HG03135 (cell line): ENCODE measurements at regions not wholly inside any gene's neighbourhood (a gene's known extent, or its start where the extent isn't known, plus 50 kb on each side); places are given as distances from the start of the nearest gene placed in this dataset.

Experiments used
- ATAC-seq: cut with Tn5 transposase; IDR thresholded peaks from one replicate; pipeline ENCODE4 v1.9.1; 2021; ENCODE audit warnings: mild to moderate bottlenecking, moderate library complexity; ENCODE audit not compliant: unreplicated experiment

DNA sequence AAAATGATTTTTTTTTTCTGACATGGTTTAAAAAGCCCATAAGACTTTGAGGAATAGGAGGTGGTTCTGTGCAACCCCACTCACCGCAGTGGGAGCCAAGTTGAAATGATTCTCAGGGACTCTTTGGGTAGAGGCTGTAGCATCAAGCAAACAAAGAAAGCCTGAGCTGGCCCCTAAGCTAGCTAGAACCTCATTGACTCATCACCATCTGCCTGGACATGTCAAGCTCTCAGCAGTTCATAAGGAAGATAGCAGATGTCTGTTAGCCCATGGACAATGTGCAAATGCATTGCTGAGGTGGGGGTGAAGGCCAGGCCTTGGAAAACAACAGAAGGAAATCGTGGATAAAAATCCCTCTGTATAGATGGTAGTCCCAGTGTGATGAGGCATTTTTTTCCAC lies 234.8 kb downstream of the NR2F2 start:
- no peak for ATAC-seq

DNA sequence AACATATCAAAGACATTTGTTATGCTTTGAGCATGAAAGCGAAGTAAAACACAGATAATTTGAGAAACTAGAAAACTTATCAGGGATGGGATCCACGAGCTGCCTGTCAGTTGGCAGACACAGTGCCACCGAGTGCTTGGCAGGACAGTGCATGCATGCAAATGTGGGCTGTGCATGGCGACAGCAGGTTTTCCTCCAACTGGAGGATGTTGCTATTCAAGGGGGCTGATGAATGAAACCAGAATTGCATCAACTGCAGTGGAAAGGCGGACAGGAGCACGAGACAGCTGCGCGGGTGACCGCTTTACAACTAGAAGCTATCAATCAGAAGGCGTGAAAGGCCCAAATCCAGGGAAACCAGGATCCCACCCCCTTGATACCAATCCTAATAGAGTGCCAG lies 244.3 kb downstream of the NR2F2 start:
- no peak for ATAC-seq

DNA sequence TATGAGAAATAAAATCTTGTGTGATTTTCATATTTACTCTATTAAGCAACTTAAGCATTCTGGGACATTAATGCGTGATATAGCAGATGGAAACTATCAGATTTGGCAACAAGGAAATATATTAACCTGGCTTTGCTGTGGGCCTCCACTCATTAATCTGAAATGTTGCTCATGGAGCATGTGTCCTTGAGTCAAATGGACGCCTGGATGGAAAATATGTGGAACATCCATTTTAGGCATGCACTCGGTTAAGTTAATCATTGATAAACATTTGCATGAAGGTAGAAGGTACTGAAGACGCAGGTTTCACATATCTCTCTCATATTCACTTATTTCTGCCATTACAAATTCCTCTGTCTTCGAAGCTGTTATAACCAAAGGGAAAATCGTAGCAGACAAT lies 246.1 kb downstream of the NR2F2 start:
- ATAC-seq: no peak

DNA sequence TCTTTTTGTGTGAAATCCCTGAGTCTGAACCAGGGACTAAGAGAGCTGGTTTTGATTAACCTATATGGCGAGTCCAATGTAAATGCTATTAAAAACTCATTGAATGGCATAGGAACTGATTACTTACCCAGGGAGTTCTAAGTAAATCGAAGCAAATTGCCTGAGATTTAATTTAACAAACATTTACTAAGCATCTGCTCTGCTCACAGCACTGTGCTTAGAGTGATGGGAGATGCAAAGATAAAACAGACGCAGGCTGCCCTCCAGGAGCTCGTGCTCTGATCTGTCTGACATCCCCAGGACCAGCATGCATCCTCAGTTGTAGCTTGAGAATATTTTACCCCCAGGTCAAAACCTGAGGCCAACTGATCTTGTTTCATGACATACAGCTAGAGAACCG lies 247.9 kb downstream of the NR2F2 start:
- no peak for ATAC-seq

DNA sequence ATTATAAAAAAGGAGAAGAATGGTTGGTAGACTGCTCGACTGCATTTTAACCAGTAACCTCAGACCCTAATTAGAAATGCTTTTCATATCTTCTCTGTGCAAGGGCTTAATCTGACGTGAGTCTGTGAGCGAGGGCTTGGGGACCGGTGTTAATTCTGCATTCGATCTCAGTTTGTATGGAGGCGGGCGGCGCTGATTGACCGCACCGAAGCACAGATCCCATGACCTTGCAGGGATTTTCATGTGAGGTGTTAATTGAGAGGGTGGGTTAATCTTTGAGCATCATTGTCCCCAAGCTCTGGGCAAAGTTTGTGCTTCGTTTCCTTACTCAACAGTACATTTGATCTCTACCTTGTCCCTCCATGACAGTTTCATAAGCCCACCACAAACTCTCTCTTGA lies 250.9 kb downstream of the NR2F2 start:
- no peak for ATAC-seq

DNA sequence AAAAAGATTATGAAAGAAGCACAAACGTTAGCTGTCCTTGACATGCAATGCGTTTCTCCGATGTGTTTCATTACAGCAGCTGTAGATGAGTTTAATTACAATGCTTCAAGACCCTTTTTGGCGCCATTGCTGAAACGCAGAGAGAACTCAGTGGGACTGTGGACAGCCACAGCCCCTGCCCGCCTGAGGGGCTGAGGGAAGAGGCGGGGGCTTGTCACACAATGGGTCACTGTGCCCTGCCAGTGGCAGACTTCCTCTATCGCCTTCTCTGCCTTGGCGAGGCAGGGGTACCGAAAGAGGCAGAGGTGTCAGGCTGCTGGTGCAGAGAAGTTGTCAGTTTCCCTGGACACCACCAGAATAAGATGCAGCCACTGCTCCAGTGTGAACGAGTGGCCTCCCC lies 252.0 kb downstream of the NR2F2 start:
- no peak for ATAC-seq

DNA sequence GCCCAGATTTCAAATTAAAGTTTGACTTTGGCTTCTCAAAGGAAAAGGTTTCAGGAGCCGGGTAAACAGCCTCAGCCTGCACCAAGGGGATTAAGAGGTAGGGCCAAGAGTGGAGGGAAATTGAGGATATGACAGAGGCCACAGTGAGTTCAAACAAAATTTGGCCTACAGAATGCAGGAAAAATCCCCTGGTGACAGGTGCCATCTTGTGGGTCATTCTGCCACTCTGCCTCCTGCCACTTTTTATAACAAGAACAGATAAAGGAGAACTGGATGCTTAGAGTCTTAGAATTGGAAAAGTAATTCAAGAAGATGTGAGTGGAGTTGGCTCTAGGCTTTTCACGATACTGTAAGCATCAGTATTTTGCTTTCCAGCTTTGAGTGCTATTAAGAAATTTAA lies 253.2 kb downstream of the NR2F2 start:
- no peak for ATAC-seq

DNA sequence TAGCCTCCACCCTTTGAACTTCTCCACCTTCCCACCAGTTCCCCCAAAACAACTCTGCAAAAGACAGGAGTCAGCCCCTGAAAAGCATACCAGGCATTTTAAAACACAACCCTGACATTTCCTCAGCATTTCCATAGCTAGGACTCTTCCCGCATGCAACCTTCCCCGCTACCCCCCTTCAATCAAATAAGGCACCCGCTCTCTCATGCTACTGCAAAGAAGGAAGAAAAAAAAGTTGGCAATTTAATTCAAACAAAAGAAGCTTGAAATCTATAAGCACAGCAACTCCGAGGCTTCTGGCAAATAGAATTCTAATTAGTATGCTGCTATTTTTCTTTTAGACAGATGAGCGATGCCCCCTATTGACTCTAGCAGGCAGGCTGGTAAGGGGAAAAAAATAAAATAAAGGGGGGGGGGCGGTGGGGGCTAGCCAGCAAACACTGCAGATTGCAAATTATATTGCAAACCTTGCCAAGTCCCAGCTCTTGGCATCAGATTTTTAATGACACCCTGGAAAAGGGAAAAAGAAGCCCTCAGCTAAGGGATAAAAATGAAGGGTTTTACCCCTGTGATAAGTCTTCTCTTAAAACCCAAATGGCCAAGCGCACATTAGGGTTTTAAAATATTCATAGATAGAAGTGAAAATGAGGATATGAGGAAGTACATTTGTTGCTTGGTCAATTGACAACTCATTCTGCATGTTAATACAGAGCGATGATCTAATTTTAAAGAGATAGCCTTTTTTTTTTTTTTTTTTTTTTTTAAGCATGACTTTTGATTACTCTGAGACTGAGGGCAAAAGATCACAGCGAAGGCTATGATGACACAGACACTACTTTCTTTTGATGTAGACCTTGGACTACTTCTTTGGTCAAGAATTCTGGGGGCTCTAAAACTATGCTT lies 255.2 kb downstream of the NR2F2 start:
- ATAC-seq: no peak

DNA sequence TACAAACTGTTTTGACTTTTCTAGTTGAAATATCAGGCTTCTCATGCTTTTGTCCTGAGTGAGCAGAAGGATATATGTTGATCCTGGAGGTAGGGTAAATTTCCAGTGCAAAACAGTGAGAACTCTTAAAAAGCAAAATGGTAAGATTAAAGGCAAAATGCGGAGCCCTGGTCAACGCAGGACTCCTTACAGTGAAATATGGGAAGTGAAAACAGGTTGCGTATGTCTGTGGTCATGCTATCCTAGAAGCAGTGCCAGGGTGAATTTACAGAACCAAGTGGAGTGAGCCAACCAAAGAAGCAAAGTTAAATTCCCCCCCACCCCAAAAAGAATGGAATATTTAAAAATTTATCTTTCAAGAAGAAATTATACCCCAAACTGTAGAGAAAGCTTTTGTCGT lies 256.4 kb downstream of the NR2F2 start:
- ATAC-seq: no peak

DNA sequence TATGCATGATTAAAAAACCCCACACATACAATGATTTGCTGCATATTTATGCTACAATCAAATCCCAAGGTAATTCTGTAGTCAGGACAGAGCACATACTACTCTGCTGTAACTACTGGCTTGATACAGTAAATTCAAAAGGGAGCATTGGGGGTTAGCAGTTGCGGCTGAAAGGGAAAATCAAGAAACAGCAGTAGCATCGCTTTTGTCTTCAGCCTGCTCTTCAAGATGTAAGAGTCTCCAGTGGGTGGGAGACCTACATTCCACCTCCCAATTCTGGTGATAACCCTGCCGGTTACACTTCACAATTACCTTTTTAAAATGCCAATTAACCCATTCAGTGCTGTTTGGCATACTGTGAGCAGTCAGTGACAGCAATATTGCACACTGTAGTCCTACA lies 259.4 kb downstream of the NR2F2 start:
- no peak for ATAC-seq

DNA sequence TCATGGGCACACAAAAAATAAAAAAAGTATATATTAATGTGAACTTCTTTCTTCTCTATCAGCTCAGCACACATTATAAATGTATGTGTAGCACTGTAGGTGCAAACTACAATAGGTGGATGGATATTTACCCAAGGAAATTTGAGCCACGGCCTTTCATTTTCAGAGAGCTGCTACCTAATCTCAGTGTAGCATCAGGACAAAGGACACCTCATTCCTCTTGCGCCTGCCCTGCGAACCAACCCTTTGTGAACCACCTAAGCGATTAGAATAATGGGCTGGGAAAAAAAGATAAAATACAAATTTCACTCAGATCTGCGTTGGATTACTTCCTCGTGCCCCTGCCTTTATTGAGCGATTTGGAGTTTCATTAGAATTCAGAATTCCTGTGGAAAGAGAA lies 263.2 kb downstream of the NR2F2 start:
- no peak for ATAC-seq

DNA sequence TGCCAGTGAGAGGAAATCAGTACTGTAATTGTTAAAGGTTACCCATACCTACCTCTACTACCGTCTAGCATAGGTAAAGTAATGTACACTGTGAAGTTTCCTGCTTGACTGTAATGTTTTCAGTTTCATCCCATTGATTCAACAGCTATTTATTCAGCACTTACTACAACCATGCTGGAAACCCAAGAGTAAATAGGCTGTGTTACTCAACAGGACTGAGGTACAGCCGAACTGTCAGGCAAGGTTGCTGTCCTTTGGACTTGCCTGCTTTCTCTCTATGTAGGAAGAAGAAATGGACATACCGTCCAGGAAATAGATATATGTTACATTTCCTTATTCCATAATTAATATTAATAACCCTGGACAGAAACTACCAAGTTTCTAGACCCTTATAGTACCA lies 265.5 kb downstream of the NR2F2 start:
- no peak for ATAC-seq

DNA sequence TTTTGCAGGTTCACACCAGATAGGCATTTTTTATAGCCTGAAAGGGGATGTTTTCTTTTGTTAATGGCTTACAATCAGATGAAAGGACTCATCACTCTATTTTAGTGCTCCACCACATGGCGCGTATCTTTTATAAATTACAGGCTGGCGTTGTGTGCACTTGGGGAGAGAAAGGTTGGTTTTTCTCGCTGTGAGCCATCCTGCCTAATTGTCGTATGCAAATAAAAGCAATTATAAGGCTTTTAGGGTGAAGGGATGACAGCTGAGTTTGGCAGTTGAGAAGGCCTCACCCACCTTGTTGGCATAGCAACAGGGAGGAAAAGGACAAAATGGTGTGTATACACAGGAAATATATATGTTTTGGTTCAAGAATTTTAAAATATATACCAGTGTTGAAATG lies 268.0 kb downstream of the NR2F2 start:
- ATAC-seq: no peak

DNA sequence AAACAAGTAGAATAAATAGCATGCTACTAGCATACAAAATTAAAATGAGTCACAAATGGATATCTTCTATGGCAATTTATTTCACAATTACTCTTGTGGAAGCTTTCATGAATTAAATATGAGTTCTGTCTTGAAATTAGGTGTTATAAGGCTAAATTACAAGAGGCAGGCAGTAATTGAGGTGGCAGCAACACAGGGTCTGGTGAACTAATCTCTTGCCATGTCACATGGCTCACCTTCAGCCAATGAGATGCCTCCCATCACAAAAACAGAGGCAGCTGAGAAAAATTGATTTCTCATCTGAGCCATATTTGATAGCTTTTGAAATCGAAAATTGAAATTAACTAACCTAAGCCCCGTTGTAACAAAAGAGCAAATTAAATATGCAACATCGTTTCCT lies 268.8 kb downstream of the NR2F2 start:
- no peak for ATAC-seq

DNA sequence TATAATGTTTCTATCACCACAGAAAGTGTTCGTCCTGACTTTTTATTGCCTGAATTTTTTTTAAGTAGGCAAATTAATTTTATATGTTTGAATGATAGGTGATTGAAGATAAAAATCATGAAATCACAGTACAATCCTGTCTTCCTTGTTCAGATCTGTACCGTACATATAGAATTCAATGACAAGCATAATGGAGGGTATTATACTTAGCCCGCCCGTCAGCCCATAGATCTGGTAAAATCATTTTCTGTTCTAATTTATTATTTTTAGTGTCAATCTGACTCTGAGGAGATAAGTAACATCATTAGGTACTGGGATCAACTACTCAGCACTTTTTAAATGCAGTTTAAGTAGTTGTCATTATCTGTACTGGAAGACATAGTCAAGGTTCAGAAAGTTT lies 269.9 kb downstream of the NR2F2 start:
- ATAC-seq: no peak

DNA sequence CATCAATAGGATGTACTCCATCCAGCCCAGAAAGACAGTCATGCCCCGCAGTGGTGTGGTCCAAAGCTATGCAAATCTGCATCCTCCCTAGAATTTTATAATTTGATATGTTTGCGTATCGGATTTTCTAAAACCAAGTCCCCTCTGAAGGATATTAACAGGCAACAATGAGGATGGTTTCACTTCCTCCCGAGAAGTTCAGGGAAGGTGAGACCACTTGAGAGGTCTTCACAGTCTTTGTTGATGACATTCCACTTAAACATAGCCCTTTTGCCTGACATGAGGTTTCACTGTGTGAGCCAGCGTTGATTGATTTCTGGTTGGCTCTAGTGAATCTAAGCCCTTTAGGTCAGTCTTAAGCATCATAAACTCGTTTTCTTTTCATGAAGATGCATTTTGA lies 276.1 kb downstream of the NR2F2 start:
- ATAC-seq: no peak

DNA sequence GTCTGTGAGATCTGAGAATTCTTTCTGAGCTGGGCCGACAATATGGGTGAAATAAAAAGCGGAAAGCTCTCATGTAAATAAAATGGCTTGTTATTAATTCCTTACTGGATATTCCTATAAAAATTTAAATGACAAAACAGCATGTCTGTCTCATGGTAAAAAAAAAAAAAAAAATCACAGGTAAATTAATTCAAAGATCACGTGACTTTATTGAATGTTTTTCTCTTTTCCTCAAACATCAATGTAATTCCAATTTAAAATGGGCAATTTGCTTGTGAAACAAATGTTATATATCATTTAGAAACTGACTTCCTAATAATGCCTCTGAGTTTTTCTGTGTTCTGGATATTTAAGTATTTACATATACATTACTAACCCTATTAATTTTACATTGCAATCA lies 280.3 kb downstream of the NR2F2 start:
- ATAC-seq: no peak

DNA sequence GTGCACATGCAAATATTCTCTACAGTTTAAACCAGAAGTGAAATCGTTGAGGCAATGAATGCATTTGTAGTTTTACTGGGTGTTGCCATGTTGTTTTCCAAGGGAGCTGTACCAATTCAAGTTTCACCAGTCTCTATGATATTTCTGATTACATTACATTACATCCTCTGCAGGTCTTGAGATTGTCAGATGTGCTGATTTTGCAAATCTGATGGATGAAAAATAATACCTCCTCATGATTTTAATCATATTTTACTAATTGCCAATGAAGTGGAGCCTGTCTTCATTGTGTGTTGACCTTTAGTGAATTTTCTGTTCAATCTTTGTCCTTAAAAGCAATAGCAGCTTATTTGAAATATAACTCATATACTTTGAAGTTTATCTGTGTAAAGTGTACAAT lies 282.4 kb downstream of the NR2F2 start:
- ATAC-seq: no peak

DNA sequence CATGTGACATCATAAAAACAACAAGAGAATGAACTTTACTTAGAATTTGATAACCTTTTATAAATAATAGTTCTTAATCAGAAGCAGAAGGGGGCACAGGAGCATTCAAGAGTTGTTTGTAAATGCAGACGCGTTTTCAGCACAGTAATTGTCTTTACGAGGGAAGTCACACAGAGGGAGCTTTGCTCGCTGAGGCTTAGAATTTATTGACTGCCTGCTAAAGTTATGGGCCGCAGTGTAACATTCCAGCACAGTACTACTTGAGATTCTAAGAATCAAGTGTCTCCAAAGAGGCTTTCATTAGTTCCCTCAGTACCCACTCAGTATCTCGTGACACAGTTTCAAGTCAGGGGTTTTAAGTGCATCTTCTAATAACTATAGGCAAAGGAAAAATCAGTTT lies 288.7 kb downstream of the NR2F2 start:
- ATAC-seq: no peak

DNA sequence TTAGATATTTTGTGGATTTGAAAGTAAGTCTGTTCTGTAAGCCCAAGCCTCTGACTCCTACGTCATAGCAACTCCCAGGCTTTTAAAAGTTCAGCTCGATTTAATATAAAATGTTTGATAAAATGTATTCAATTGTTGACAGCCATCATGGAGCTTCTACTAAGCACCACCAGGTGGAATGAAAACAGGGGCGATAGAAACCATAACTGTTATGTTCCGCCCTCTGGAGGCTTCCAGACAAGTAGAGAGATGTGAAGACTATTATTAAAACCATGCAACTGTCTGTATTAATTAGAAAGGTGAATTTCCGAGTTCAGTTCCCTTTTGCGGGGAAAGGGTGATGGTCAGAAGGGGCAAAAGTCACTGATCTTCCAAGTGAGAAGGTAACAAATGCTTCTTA lies 292.2 kb downstream of the NR2F2 start:
- no peak for ATAC-seq

DNA sequence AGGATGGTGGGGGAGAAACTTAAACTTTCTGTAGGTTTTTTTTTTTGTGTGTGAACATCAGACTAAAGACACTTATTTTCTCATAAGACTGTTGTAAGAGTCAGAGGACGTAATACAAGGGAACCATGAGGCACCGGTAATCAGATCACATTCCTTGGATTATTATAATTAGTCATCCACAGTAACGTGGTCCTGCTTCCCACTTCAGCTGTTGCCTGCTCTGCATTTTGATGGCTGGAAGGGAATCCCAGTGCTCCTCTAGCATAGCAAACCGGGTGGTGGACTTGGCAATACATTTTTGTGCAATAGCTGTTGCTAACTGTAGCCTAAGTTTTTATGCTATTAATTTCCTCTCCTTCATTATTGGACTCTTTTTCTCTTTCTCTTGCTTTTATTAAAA lies 294.8 kb downstream of the NR2F2 start:
- no peak for ATAC-seq

DNA sequence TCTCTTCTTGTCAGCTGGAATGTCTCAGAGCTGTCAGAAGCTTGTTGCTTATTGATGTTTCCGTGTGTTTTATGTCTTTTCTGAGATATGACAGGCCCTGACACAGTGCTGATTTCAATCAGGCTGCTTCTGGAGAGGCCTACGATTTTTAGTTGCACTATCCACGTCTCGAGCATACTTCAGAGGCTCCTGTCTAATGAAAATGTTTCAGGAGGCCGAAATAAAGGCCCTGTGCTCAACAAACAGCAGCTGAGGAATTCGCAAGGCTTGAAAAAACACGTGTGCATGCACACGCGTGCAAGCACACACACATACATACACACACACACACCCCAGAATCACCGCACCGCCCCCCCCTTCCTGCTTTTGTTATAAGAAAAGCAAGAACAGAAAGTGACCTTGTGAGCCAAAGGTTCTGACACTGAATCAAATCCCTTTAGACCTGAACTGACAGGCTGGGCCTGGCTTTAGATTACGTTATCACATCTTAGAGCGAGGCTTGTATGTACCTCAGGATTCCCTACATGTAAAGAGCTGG lies 296.6 kb downstream of the NR2F2 start:
- no peak for ATAC-seq

DNA sequence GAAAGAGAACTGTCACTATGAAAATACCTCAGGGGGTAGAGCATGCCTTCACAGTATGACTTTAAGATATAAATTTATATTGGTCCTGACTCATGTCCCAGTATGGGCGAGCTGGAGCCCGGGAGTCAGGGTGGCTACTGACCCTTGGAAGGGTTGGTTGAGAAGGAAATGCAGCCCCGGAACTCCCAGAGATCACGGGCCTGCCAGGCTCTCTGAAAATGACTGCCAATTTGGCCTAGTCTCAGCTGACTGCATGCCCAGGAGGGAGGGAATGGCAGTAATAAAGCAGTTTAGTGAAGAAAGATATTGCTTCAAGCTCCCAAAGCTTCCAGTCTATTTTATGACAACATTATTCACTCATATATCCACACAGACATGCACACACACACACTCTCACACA lies 299.0 kb downstream of the NR2F2 start:
- ATAC-seq: no peak
